WTC11 (cell line): ENCODE measurements at regions not wholly inside any gene's neighbourhood (a gene's known extent, or its start where the extent isn't known, plus 50 kb on each side); places are given as distances from the start of the nearest gene placed in this dataset.

Experiments
- ATF1 ChIP-seq: sonication (generic); formaldehyde crosslinking; IDR thresholded peaks from 2 replicates; pipeline ENCODE4 v1.8.1; 2023; ENCODE audit warnings: mild to moderate bottlenecking, moderate library complexity, missing genetic modification reagents
- CTCF ChIP-seq: fragments of 200-600 bp; IDR thresholded peaks from 2 replicates; pipeline ENCODE4 v1.8.0; 2022; ENCODE audit warnings: antibody characterized with exemption
- NFYB ChIP-seq: sonication (generic); formaldehyde crosslinking; conservative IDR thresholded peaks from 2 replicates; pipeline ENCODE4 v1.8.0; 2022; ENCODE audit warnings: low read depth, missing genetic modification reagents
- PRRX2 ChIP-seq: fragments of 250-450 bp; sonication (Bioruptor Pico); IDR thresholded peaks from 2 replicates; pipeline ENCODE4 v1.8.0; 2021; ENCODE audit warnings: mild to moderate bottlenecking
- TCF7 ChIP-seq: sonication (generic); formaldehyde crosslinking; IDR thresholded peaks from 2 replicates; pipeline ENCODE4 v1.8.0; 2022; ENCODE audit warnings: mild to moderate bottlenecking, low read depth, missing genetic modification reagents, moderate library complexity
- TEAD4 ChIP-seq: sonication (generic); formaldehyde crosslinking; IDR thresholded peaks from 2 replicates; pipeline ENCODE4 v1.8.0; 2022; ENCODE audit warnings: mild to moderate bottlenecking, missing genetic modification reagents
- ZNF263 ChIP-seq: sonication (generic); formaldehyde crosslinking; IDR thresholded peaks from 2 replicates; pipeline ENCODE4 v1.8.1; 2022; ENCODE audit warnings: low read depth, mild to moderate bottlenecking, moderate library complexity, missing genetic modification reagents
- ZNF423 ChIP-seq: fragments of 250-450 bp; sonication (Bioruptor Pico); IDR thresholded peaks from 2 replicates; pipeline ENCODE4 v2.1.2; 2022; ENCODE audit warnings: mild to moderate bottlenecking, moderate library complexity
- TF ChIP-seq, protein P1 (sequence below): sonication (generic); formaldehyde crosslinking; IDR thresholded peaks from 2 replicates; pipeline ENCODE4 v1.8.0; 2022; ENCODE audit warnings: mild to moderate bottlenecking, missing genetic modification reagents
- TF ChIP-seq, protein P2 (sequence below): sonication (generic); formaldehyde crosslinking; IDR thresholded peaks from 2 replicates; pipeline ENCODE4 v1.8.1; 2022; ENCODE audit warnings: mild to moderate bottlenecking, missing genetic modification reagents, moderate library complexity, borderline replicate concordance

DNA sequence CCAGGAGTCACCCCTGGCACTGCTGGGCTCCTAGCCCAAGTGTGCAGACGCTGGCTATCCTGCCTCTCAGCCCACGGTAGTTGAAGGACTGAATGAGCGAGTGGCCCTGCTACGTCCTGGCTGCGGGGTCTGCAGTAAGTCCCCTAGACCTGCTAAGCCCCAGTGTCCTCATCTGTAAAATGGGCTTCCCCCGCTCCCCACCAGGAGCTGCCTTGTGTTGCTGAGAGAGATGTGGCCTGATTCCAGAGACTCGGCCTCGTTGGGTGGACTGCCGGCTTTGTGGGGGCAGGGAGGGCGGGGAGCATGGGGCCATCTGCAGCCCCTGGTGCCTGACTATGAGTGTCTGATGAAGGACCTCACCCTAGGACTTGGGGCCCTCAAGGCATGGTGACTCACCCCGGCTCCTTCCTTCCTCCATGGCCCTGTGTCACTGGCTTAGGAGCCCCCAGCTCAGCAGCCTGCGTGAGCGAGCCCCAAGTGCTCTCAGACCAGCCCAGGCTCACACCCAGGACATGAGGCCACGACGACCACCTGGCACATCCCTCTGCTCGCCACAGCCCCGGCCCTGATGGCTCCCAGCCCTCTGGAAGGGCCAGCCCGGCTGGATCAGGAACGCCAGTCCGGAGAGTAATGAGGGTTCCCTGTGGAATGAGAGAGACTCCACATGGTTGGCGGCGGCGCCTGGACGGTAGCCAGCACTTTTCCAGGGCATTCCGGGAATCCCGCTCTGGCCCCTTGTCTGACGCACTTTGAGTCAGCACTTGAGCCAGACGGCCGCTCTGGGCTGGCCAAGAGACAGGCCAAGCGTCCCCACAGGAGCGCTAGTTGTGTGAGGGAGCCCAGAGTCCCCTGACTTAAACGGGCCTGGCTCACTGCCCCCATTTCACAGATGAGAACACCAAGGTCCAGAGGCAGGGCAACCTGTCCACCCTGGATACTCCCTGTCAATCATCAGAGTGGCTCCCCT is 50.5 kb upstream of the SHISAL1 start:
- TF ChIP-seq CTCF: no peak
- no peak for TF ChIP-seq TCF7
- TF ChIP-seq ATF1 (CRISPR knock-in tag): no peak
- TF ChIP-seq NFYB: no peak
- no peak for TF ChIP-seq ZNF423 (CRISPR knock-in tag)
- no peak for TF ChIP-seq TEAD4
- TF ChIP-seq PRRX2 (CRISPR knock-in tag): no peak
- TF ChIP-seq, protein P1, sequence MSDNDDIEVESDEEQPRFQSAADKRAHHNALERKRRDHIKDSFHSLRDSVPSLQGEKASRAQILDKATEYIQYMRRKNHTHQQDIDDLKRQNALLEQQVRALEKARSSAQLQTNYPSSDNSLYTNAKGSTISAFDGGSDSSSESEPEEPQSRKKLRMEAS (CRISPR knock-in tag): no peak
- TF ChIP-seq ZNF263 (CRISPR knock-in tag): no peak
- TF ChIP-seq, protein P2, sequence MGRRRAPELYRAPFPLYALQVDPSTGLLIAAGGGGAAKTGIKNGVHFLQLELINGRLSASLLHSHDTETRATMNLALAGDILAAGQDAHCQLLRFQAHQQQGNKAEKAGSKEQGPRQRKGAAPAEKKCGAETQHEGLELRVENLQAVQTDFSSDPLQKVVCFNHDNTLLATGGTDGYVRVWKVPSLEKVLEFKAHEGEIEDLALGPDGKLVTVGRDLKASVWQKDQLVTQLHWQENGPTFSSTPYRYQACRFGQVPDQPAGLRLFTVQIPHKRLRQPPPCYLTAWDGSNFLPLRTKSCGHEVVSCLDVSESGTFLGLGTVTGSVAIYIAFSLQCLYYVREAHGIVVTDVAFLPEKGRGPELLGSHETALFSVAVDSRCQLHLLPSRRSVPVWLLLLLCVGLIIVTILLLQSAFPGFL (CRISPR knock-in tag): no peak
